ENCODE measurements at regions not wholly inside any gene's neighbourhood (a gene's known extent, or its start where the extent isn't known, plus 50 kb on each side); places are given as distances from the start of the nearest gene placed in this dataset.
A peak's percentile ranks its signal among the peaks of the same experiment; 100 is the strongest.
"Not testable (repeated sequence)": the region's sequence is repeated elsewhere in the genome, so short reads cannot be mapped to it uniquely, and the experiment has no call there.

DNA sequence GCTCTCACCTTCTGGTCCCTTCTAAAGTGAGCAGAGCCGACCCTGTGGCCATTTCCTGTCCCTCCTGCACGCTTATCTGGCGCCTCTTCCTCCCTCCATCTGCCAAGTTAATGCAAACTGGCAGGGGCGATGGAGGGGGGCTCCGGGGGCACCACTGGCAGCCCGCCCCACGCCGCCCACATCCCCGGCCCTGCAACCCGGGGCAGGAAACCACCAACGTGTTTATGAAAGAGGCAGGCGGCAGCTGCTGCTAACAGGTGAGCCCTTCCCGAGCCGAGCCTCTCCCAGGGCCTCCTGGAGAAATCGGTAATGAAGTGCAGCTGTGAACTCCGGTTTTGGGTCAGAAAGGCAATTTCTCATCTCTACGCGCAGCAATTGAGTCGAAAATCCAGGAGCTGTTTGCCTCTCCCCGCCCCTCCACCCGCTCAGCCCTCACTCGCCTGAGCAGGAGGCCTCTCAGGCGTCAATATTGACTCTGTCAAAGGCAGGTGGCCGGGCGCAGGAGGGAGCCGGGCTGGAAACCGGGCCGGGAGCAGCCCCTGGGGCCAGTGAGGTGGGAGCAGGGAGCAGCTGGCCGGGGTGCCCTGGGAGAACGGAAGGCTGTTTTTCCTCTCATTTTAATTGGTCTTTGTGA lies 164.4 kb upstream of the GSE1 start:
- intact Hi-C loops (cut with DNase I; ENCODE audit: low total_unique reads): no loop called here
- H3K36me3 ChIP-seq: no peaks in the 10 kb centered on the region
- no peaks in the 10 kb centered on the region for H3K27me3 ChIP-seq
- H3K4me3 ChIP-seq: no peak overlapping the region
- TF ChIP-seq, protein P1, sequence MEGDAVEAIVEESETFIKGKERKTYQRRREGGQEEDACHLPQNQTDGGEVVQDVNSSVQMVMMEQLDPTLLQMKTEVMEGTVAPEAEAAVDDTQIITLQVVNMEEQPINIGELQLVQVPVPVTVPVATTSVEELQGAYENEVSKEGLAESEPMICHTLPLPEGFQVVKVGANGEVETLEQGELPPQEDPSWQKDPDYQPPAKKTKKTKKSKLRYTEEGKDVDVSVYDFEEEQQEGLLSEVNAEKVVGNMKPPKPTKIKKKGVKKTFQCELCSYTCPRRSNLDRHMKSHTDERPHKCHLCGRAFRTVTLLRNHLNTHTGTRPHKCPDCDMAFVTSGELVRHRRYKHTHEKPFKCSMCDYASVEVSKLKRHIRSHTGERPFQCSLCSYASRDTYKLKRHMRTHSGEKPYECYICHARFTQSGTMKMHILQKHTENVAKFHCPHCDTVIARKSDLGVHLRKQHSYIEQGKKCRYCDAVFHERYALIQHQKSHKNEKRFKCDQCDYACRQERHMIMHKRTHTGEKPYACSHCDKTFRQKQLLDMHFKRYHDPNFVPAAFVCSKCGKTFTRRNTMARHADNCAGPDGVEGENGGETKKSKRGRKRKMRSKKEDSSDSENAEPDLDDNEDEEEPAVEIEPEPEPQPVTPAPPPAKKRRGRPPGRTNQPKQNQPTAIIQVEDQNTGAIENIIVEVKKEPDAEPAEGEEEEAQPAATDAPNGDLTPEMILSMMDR (IDR thresholded peaks at IDR 0.05): no peak
- TF ChIP-seq POLR2A (IDR thresholded peaks at IDR 0.05): no peak
- no peaks in the 10 kb centered on the region for H3K4me1 ChIP-seq
- H3K9me3 ChIP-seq: no peaks in the 10 kb centered on the region
- H3K27ac ChIP-seq: peak overlapping the region in 1 of 2 donors; percentile 36
- DNase-seq: peak; percentile 47 to 49

DNA sequence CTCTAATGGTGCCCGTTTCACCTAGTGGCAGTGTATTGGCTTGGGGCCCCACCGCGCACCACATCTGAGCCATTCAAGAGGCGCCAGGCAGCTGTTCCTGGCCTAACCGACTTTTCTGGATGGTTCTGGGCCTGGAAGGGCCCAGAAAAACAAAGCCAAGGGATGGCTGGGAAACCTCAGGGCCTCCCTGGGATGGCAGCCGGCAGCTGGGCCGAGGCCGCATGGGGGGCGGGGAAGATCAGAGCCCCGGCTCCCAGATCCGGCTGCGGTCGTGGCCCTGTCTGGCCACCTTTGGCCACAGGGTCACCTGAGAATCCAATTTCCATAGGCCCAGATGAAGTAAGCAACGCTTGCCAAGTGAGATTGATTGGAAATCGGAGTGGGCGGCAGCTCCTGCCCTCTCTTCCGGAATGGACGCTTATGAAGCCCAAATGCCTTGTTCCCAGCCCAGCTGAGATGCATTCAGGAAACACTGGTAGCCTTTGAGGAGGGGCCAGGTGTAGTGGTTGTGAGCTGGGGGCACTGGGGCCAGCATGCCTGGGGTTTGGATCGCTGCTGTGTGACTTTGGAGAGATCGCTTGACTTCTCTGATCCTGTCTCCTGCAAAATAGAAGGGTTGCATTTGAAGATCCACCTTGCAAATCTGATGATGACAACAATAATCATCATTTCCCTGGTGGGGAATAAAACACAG lies 163.8 kb upstream of the GSE1 start:
- no peak for DNase-seq
- Histone ChIP-seq H3K36me3 (no peaks in the 10 kb centered on the region), H3K9me3 (no peaks in the 10 kb centered on the region), H3K27me3 (no peaks in the 10 kb centered on the region), H3K27ac (peak overlapping the region in 1 of 2 donors; percentile 36), H3K4me3 (no peak overlapping the region), H3K4me1 (no peaks in the 10 kb centered on the region)
- TF ChIP-seq, protein P1 (IDR thresholded peaks at IDR 0.05): no peak
- no peak for TF ChIP-seq POLR2A (IDR thresholded peaks at IDR 0.05)
- intact Hi-C loops (cut with DNase I; ENCODE audit: low total_unique reads): no loop called here

DNA sequence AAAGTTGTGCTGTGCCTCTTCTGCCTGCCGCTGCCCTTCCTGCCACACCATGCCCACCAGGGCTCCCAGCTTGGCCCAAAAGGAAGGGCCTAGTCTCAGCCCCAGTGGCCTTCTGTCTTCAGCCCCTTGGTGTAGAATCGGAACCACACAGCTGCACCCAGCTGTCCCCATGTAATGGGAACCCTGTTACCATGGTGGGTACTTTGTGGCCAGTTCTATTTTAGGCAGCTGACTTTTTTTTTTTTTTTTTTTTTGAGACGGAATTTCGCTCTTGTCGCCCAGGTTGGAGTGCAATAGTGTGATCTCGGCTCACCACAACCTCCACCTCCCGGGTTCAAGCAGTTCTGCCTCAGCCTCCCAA lies 163.3 kb upstream of the GSE1 start:
- Histone ChIP-seq H3K9me3 (no peaks in the 10 kb centered on the region), H3K27ac (no peak overlapping the region), H3K36me3 (no peaks in the 10 kb centered on the region), H3K4me1 (peaks cover 0 to 1% of the 10 kb centered on the region in 2 donors), H3K27me3 (no peaks in the 10 kb centered on the region), H3K4me3 (no peak overlapping the region)
- DNase-seq: no peak
- intact Hi-C loops (cut with DNase I; ENCODE audit: low total_unique reads): no loop called here
- TF ChIP-seq POLR2A (IDR thresholded peaks at IDR 0.05): no peak
- TF ChIP-seq, protein P1 (IDR thresholded peaks at IDR 0.05): no peak

DNA sequence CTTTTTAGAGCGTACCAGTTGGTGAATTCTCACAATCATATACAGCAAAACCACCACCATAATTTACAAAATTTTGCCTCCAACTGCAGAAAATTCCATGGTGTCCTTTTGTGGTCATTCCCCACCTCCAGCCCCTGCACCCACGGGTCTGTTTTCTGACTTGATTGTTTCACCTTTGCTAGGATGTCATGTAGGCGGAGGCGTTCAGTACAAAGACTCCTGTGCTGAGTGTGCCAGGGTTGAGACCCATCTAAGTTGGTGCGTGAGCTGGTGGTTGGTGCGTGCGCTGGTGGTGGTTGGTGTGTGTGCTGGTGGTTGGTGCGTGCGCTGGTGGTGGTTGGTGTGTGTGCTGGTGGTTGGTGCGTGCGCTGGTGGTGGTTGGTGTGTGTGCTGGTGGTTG lies 162.0 kb upstream of the GSE1 start:
- H3K4me3 ChIP-seq; H3K27me3 ChIP-seq; H3K36me3 ChIP-seq; H3K27ac ChIP-seq; DNase-seq; H3K9me3 ChIP-seq; intact Hi-C loops (cut with DNase I; ENCODE audit: low total_unique reads): not testable (repeated sequence)
- peaks cover 4 to 10% of the 10 kb centered on the region in 2 donors for H3K4me1 ChIP-seq

DNA sequence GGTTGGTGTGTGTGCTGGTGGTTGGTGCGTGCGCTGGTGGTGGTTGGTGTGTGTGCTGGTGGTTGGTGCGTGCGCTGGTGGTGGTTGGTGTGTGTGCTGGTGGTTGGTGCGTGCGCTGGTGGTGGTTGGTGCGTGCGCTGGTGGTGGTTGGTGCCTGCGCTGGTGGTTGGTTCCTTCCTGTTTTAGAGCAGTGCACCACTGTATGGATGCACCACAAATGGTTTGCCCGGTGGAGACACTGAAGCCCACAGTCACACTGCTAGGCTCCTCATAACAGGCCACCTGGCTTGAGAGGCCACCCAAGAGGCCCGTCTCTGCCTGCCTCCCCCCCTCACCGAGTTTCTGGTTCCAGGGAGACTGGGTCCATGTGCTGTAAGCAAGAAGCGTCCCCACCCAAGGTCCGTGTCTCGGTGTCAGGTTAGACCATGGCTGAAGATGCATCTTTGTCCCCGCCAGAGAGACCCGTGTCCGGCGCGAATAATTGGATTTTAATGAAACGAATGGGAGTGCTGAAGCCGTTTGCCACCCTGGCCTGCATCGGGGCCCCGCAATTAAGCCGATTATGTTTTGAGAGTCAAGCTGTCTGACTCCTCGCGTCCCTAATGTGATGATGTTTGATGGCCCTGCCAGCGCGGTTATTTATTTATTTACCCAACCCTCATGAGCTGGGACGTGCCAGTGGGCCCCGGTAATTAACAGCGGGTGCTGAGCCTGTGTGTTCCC lies 161.3 kb upstream of the GSE1 start:
- Histone ChIP-seq H3K27ac (no peak overlapping the region), H3K27me3 (no peaks in the 10 kb centered on the region), H3K9me3 (no peaks in the 10 kb centered on the region), H3K4me3 (no peak overlapping the region), H3K36me3 (no peaks in the 10 kb centered on the region), H3K4me1 (peaks cover 5 to 10% of the 10 kb centered on the region in 2 donors)
- intact Hi-C loops (cut with DNase I; ENCODE audit: low total_unique reads): no loop called here
- no peak for DNase-seq
- TF ChIP-seq POLR2A (IDR thresholded peaks at IDR 0.05): no peak
- TF ChIP-seq, protein P1 (IDR thresholded peaks at IDR 0.05): no peak

All from uterus (tissue), 3 donors.